Mesodermal cell (in vitro differentiated cells): ENCODE measurements at regions not wholly inside any gene's neighbourhood (a gene's known extent, or its start where the extent isn't known, plus 50 kb on each side); places are given as distances from the start of the nearest gene placed in this dataset.

Experiments used
- H3K27ac ChIP-seq: 2 replicates; pipeline ENCODE4 v1.7.0; 2013; ENCODE audit warnings: mild to moderate bottlenecking, low read depth, low read length, moderate library complexity; ENCODE audit not compliant: severe bottlenecking
- H3K36me3 ChIP-seq: 2 replicates; pipeline ENCODE4 v1.7.1; 2013; ENCODE audit warnings: mild to moderate bottlenecking, low read length, moderate library complexity; ENCODE audit not compliant: control insufficient read depth, insufficient read depth
- H3K4me1 ChIP-seq: one replicate; pipeline ENCODE4 v1.7.1; 2013; ENCODE audit warnings: mild to moderate bottlenecking, low read length; ENCODE audit not compliant: insufficient read depth, control insufficient read depth, poor library complexity, severe bottlenecking
- H3K4me3 ChIP-seq: 2 replicates; pipeline ENCODE4 v1.7.0; 2013; ENCODE audit warnings: low read length, control low read depth, mild to moderate bottlenecking; ENCODE audit not compliant: insufficient read depth, poor library complexity, severe bottlenecking; ENCODE audit errors: extremely low read depth
- H3K9me3 ChIP-seq: 2 replicates; pipeline ENCODE4 v1.7.1; 2013; ENCODE audit warnings: mild to moderate bottlenecking, low read length, moderate library complexity; ENCODE audit not compliant: control insufficient read depth
- WGBS, 2 experiments: methylation state at CpG; one replicate each; pipeline ENCODE4 v1.1.5; 2013; ENCODE audit warnings: missing lambda C conversion rate in 2 of 2; ENCODE audit not compliant: insufficient coverage in 2 of 2; 5-methylcytosine and 5-hydroxymethylcytosine counted together

GRCh38 chr18:53935399-53935798 is 289.1 kb downstream of the MBD2 start:
- Histone ChIP-seq H3K36me3 (no peaks in the 10 kb centered on the region), H3K4me3 (no peak overlapping the region), H3K4me1 (no peaks in the 10 kb centered on the region), H3K27ac (no peak overlapping the region), H3K9me3 (no peaks in the 10 kb centered on the region)
- WGBS, 2 experiments = 50 to 75% methylated on average over 2 of the region's 2 CpGs

GRCh38 chr18:53920312-53921075 is 304.0 kb downstream of the MBD2 start:
- no peak overlapping the region for H3K4me3 ChIP-seq
- H3K4me1 ChIP-seq = no peaks in the 10 kb centered on the region
- H3K9me3 ChIP-seq = no peaks in the 10 kb centered on the region
- no peak overlapping the region for H3K27ac ChIP-seq
- WGBS, 2 experiments = 91 to 97% methylated on average over 7 to 21 of the region's 25 CpGs
- no peaks in the 10 kb centered on the region for H3K36me3 ChIP-seq

GRCh38 chr18:53918091-53918490 is 306.4 kb downstream of the MBD2 start:
- Histone ChIP-seq H3K27ac (no peak overlapping the region), H3K36me3 (no peaks in the 10 kb centered on the region), H3K4me1 (no peaks in the 10 kb centered on the region), H3K4me3 (no peak overlapping the region), H3K9me3 (no peaks in the 10 kb centered on the region)
- 100% methylated on average over 1 of the region's 2 CpGs; no CpG with 5 or more reads in 1 of the 2 experiments for WGBS, 2 experiments

GRCh38 chr18:53911200-53911599 is 313.3 kb downstream of the MBD2 start:
- H3K9me3 ChIP-seq = no peaks in the 10 kb centered on the region
- no peaks in the 10 kb centered on the region for H3K4me1 ChIP-seq
- no peak overlapping the region for H3K27ac ChIP-seq
- WGBS, 2 experiments = 60% methylated on average over 1 of the region's 2 CpGs; no CpG with 5 or more reads in 1 of the 2 experiments
- H3K36me3 ChIP-seq = no peaks in the 10 kb centered on the region
- H3K4me3 ChIP-seq = no peak overlapping the region

- no peaks in the 10 kb centered on the region for H3K9me3 ChIP-seq
These were observed 314.8 kb downstream of the MBD2 start for GRCh38 chr18:53909668-53910067.

GRCh38 chr18:53907921-53908320 is 316.5 kb downstream of the MBD2 start:
- Histone ChIP-seq H3K4me3 (no peak overlapping the region), H3K27ac (no peak overlapping the region), H3K4me1 (no peaks in the 10 kb centered on the region), H3K36me3 (no peaks in the 10 kb centered on the region), H3K9me3 (no peaks in the 10 kb centered on the region)

More at GRCh38 chr18:53909668-53910067, 314.8 kb downstream of the MBD2 start:
- H3K36me3 ChIP-seq = no peaks in the 10 kb centered on the region
- WGBS, 2 experiments = 88 to 100% methylated on average over 1 of the region's 4 CpGs
- no peaks in the 10 kb centered on the region for H3K4me1 ChIP-seq
- no peak overlapping the region for H3K27ac ChIP-seq
- no peak overlapping the region for H3K4me3 ChIP-seq

GRCh38 chr18:53906681-53907080 is 317.8 kb downstream of the MBD2 start:
- Histone ChIP-seq H3K27ac (no peak overlapping the region), H3K36me3 (no peaks in the 10 kb centered on the region), H3K9me3 (no peaks in the 10 kb centered on the region), H3K4me3 (no peak overlapping the region), H3K4me1 (no peaks in the 10 kb centered on the region)
- 80% methylated on average over 1 of the region's 2 CpGs for WGBS, 2 experiments

- Histone ChIP-seq H3K9me3 (no peaks in the 10 kb centered on the region), H3K4me1 (no peaks in the 10 kb centered on the region), H3K4me3 (no peak overlapping the region), H3K36me3 (no peaks in the 10 kb centered on the region), H3K27ac (no peak overlapping the region)
- 100% methylated on average over 1 of the region's 5 CpGs for WGBS, 2 experiments
These were observed 329.6 kb downstream of the MBD2 start for GRCh38 chr18:53894675-53895442.

- no peaks in the 10 kb centered on the region for H3K36me3 ChIP-seq
- WGBS, 2 experiments = 100% methylated on average over 1 of the region's 3 CpGs; no CpG with 5 or more reads in 1 of the 2 experiments
- no peak overlapping the region for H3K4me3 ChIP-seq
- H3K4me1 ChIP-seq = no peaks in the 10 kb centered on the region
- H3K9me3 ChIP-seq = no peaks in the 10 kb centered on the region
- H3K27ac ChIP-seq = no peak overlapping the region
These were observed 337.0 kb downstream of the MBD2 start for GRCh38 chr18:53887447-53887846.

GRCh38 chr18:53886058-53886457 is 338.4 kb downstream of the MBD2 start:
- Histone ChIP-seq H3K4me1 (no peaks in the 10 kb centered on the region), H3K27ac (no peak overlapping the region), H3K36me3 (no peaks in the 10 kb centered on the region), H3K4me3 (no peak overlapping the region), H3K9me3 (no peaks in the 10 kb centered on the region)
- WGBS, 2 experiments = 60% methylated on average over 1 of the region's 1 CpG; no CpG with 5 or more reads in 1 of the 2 experiments

- 82 to 89% methylated on average over 1 of the region's 2 CpGs for WGBS, 2 experiments
- no peaks in the 10 kb centered on the region for H3K4me1 ChIP-seq
- no peak overlapping the region for H3K27ac ChIP-seq
- no peaks in the 10 kb centered on the region for H3K36me3 ChIP-seq
- H3K9me3 ChIP-seq = no peaks in the 10 kb centered on the region
- H3K4me3 ChIP-seq = no peak overlapping the region
These were observed 340.7 kb downstream of the MBD2 start for GRCh38 chr18:53883771-53884170.
